K562 (cell line): ENCODE measurements at regions not wholly inside any gene's neighbourhood (a gene's known extent, or its start where the extent isn't known, plus 50 kb on each side); places are given as distances from the start of the nearest gene placed in this dataset.

Source experiments
- NBN ChIP-seq: fragments of 450-650 bp; IDR thresholded peaks from 2 replicates; pipeline ENCODE4 v1.6.1; 2016; ENCODE audit warnings: low read depth, mild to moderate bottlenecking
- RBM39 ChIP-seq: fragments of 200-400 bp; formaldehyde crosslinking; optimal IDR thresholded peaks from 2 replicates; pipeline ENCODE3; 2018; ENCODE audit warnings: low read depth, low read length

DNA sequence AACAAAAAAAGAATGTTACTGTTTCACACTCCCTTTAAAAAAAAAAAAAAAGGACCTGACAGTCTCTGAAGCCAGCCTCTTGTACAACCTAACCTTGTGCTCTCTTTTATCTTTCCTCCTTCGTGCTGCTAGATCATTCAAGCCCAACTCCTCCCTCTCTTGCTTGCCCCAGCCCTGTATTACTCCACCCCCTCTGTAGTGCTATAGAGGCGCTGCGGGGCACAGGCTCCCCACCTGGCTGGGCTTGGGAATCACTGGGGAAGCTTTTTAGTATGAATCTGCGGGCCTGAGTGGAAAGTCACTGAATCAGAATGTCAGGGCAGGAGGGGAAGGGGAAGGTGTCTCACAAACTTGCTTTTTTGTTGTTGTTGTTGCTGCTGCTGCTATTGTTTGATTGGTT is 383.7 kb upstream of the CAMK1G start:
- no peak for TF ChIP-seq RBM39
- TF ChIP-seq NBN: no peak
